Left hindlimb (tissue), 1 donor: ENCODE measurements at regions not wholly inside any gene's neighbourhood (a gene's known extent, or its start where the extent isn't known, plus 50 kb on each side); places are given as distances from the start of the nearest gene placed in this dataset.

ENCODE experiments used
- DNase-seq: peaks from one replicate; pipeline ENCODE4 v3.0.0-alpha.2; 2018

- no peak for DNase-seq
These were observed 203.0 kb upstream of the ADRA1B start for GRCh38 chr5:159713254-159713653.

GRCh38 chr5:159713773-159714172, 202.5 kb upstream of the ADRA1B start:
- DNase-seq = no peak

GRCh38 chr5:159725475-159725874, 190.8 kb upstream of the ADRA1B start:
- DNase-seq = no peak

GRCh38 chr5:159727167-159727566, 189.1 kb upstream of the ADRA1B start:
- no peak for DNase-seq

- no peak for DNase-seq
These were observed 186.0 kb upstream of the ADRA1B start for GRCh38 chr5:159730285-159730684.

- no peak for DNase-seq
These were observed 184.1 kb upstream of the ADRA1B start for GRCh38 chr5:159732220-159732619.

GRCh38 chr5:159734366-159734765, 181.9 kb upstream of the ADRA1B start:
- no peak for DNase-seq

GRCh38 chr5:159735036-159735435, 181.2 kb upstream of the ADRA1B start:
- no peak for DNase-seq

GRCh38 chr5:159735749-159736660, 180.3 kb upstream of the ADRA1B start:
- DNase-seq = no peak

- DNase-seq = no peak
These were observed 179.4 kb upstream of the ADRA1B start for GRCh38 chr5:159736844-159737243.

GRCh38 chr5:159737263-159737662, 179.0 kb upstream of the ADRA1B start:
- DNase-seq = no peak

- DNase-seq = no peak
These were observed 174.4 kb upstream of the ADRA1B start for GRCh38 chr5:159741829-159742322.

- no peak for DNase-seq
These were observed 173.0 kb upstream of the ADRA1B start for GRCh38 chr5:159743234-159743633.

- no peak for DNase-seq
These were observed 169.6 kb upstream of the ADRA1B start for GRCh38 chr5:159746707-159747106.

GRCh38 chr5:159749146-159749545, 167.1 kb upstream of the ADRA1B start:
- no peak for DNase-seq

GRCh38 chr5:159750226-159750625, 166.1 kb upstream of the ADRA1B start:
- no peak for DNase-seq

- no peak for DNase-seq
These were observed 164.8 kb upstream of the ADRA1B start for GRCh38 chr5:159751459-159751858.

GRCh38 chr5:159752622-159753275, 163.5 kb upstream of the ADRA1B start:
- DNase-seq = no peak

GRCh38 chr5:159758189-159758588, 158.1 kb upstream of the ADRA1B start:
- DNase-seq = no peak

GRCh38 chr5:159759791-159760290, 156.4 kb upstream of the ADRA1B start:
- no peak for DNase-seq

GRCh38 chr5:159762921-159763320, 153.4 kb upstream of the ADRA1B start:
- DNase-seq = no peak

GRCh38 chr5:159763562-159763961, 152.7 kb upstream of the ADRA1B start:
- DNase-seq = no peak

GRCh38 chr5:159764283-159765134, 151.8 kb upstream of the ADRA1B start:
- DNase-seq = no peak
